ENCODE measurements at regions not wholly inside any gene's neighbourhood (a gene's known extent, or its start where the extent isn't known, plus 50 kb on each side); places are given as distances from the start of the nearest gene placed in this dataset.
"Not testable (repeated sequence)": the region's sequence is repeated elsewhere in the genome, so short reads cannot be mapped to it uniquely, and the experiment has no call there.

DNA sequence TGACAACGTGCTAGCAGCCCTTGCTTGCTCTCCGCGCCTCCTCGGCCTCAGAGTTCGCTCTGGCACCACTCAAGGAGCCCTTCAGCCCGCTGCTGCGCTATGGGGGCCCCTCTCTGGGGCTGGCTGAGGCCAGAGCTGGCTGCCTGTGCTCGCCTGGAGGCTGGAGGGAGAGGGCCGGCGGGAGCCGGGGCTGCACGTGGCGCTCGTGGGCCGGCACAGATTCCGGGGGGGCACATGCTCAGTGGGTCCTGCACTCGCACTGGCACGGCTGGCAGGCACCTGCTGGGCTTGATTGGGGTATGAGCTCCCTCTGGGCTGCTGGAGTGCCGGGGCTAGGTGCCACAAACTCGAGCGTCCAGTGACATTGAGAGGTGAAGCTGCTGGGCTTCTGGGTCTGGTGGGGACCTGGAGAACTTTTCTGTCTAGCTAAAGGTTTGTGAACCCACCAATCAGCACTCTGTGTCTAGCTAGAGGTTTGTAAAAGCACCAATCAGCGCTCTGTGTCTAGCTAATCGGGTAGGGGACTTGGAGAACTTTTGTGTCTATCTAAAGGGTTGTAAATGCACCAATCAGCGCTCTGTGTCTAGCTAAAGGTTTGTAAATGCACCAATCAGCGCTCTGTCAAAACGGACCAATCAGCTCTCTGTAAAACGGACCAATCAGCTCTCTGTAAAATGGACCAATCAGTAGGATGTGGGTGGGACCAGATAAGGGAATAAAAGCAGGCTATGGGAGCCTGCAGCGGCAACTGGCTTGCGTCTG lies 119.4 kb downstream of the RAP2B start:
- TF ChIP-seq, protein P1, sequence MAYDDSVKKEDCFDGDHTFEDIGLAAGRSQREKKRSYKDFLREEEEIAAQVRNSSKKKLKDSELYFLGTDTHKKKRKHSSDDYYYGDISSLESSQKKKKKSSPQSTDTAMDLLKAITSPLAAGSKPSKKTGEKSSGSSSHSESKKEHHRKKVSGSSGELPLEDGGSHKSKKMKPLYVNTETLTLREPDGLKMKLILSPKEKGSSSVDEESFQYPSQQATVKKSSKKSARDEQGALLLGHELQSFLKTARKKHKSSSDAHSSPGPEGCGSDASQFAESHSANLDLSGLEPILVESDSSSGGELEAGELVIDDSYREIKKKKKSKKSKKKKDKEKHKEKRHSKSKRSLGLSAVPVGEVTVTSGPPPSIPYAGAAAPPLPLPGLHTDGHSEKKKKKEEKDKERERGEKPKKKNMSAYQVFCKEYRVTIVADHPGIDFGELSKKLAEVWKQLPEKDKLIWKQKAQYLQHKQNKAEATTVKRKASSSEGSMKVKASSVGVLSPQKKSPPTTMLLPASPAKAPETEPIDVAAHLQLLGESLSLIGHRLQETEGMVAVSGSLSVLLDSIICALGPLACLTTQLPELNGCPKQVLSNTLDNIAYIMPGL (CRISPR knock-in tag; IDR thresholded peaks at IDR 0.05; ENCODE audit: borderline replicate concordance) = not testable (repeated sequence)
- TF ChIP-seq POLR2A (IDR thresholded peaks at IDR 0.05; ENCODE audit: low read length); JUN (IDR thresholded peaks at IDR 0.05); EP300 (IDR thresholded peaks at IDR 0.05); SREBF2 (IDR thresholded peaks at IDR 0.05); RFX5 (IDR thresholded peaks at IDR 0.05); SMC3 (IDR thresholded peaks at IDR 0.05); KDM5A (IDR thresholded peaks at IDR 0.05): not testable (repeated sequence)
- TF ChIP-seq, protein P2, sequence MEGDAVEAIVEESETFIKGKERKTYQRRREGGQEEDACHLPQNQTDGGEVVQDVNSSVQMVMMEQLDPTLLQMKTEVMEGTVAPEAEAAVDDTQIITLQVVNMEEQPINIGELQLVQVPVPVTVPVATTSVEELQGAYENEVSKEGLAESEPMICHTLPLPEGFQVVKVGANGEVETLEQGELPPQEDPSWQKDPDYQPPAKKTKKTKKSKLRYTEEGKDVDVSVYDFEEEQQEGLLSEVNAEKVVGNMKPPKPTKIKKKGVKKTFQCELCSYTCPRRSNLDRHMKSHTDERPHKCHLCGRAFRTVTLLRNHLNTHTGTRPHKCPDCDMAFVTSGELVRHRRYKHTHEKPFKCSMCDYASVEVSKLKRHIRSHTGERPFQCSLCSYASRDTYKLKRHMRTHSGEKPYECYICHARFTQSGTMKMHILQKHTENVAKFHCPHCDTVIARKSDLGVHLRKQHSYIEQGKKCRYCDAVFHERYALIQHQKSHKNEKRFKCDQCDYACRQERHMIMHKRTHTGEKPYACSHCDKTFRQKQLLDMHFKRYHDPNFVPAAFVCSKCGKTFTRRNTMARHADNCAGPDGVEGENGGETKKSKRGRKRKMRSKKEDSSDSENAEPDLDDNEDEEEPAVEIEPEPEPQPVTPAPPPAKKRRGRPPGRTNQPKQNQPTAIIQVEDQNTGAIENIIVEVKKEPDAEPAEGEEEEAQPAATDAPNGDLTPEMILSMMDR (IDR thresholded peaks at IDR 0.05) = not testable (repeated sequence)
- TF ChIP-seq, protein P3, sequence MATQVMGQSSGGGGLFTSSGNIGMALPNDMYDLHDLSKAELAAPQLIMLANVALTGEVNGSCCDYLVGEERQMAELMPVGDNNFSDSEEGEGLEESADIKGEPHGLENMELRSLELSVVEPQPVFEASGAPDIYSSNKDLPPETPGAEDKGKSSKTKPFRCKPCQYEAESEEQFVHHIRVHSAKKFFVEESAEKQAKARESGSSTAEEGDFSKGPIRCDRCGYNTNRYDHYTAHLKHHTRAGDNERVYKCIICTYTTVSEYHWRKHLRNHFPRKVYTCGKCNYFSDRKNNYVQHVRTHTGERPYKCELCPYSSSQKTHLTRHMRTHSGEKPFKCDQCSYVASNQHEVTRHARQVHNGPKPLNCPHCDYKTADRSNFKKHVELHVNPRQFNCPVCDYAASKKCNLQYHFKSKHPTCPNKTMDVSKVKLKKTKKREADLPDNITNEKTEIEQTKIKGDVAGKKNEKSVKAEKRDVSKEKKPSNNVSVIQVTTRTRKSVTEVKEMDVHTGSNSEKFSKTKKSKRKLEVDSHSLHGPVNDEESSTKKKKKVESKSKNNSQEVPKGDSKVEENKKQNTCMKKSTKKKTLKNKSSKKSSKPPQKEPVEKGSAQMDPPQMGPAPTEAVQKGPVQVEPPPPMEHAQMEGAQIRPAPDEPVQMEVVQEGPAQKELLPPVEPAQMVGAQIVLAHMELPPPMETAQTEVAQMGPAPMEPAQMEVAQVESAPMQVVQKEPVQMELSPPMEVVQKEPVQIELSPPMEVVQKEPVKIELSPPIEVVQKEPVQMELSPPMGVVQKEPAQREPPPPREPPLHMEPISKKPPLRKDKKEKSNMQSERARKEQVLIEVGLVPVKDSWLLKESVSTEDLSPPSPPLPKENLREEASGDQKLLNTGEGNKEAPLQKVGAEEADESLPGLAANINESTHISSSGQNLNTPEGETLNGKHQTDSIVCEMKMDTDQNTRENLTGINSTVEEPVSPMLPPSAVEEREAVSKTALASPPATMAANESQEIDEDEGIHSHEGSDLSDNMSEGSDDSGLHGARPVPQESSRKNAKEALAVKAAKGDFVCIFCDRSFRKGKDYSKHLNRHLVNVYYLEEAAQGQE (IDR thresholded peaks at IDR 0.05) = not testable (repeated sequence)

Data from A549 (cell line).